Peyer's patch (tissue), 4 donors: ENCODE measurements at regions not wholly inside any gene's neighbourhood (a gene's known extent, or its start where the extent isn't known, plus 50 kb on each side); places are given as distances from the start of the nearest gene placed in this dataset.

ENCODE experiments used
- CTCF ChIP-seq, 6 experiments: fragments of 450-650 bp in 4 of 6; fragments of 200-600 bp in 2 of 6; sonication (generic) in 1 of 6; IDR thresholded peaks; one replicate each; pipeline ENCODE4 v1.5.1; 2017 to 2019; ENCODE audit warnings: antibody characterized with exemption in 6 of 6, mild to moderate bottlenecking in 3 of 6, moderate library complexity in 1 of 6
- POLR2A ChIP-seq, 2 donors: fragments of 450-650 bp; IDR thresholded peaks; one replicate each; pipeline ENCODE4 v1.5.1; 2017; ENCODE audit warnings: antibody characterized with exemption in 2 of 2, mild to moderate bottlenecking in 2 of 2, moderate library complexity in 2 of 2

- TF ChIP-seq CTCF (IDR thresholded peaks at IDR 0.05): no peak
- no peak for TF ChIP-seq POLR2A (IDR thresholded peaks at IDR 0.05)
Measured at GRCh38 chr12:71018682-71019081, 98.1 kb upstream of the PTPRR start.
